HEK293 (cell line): ENCODE measurements at regions not wholly inside any gene's neighbourhood (a gene's known extent, or its start where the extent isn't known, plus 50 kb on each side); places are given as distances from the start of the nearest gene placed in this dataset.

ENCODE experiments used
- CTCF ChIA-PET: fragments of 350-600 bp; formaldehyde crosslinking; extraction: SDS; loops from one replicate; lab custom pipeline; 2021; ENCODE audit warnings: antibody characterized with exemption; lab: Yijun Ruan, JAX
- POLR2A ChIA-PET: fragments of 300-600 bp; formaldehyde crosslinking; extraction: SDS; loops from one replicate; lab custom pipeline; 2020; ENCODE audit warnings: antibody characterized with exemption, inconsistent platforms; lab: Yijun Ruan, JAX
- H3K27ac ChIP-seq: fragments of 200-500 bp; sonication (Bioruptor generic); 2 replicates; pipeline ENCODE4 v1.5.1; 2014; ENCODE audit warnings: low read depth, low read length, control low read depth, inconsistent platforms; ENCODE audit errors: extremely low read depth
- H3K36me3 ChIP-seq, 2 experiments: fragments of 200-500 bp in 1 of 2; sonication (Bioruptor generic) in 1 of 2; 1 replicate in 1 of 2; 2 replicates in 1 of 2; pipeline ENCODE4 v1.5.1; 2014 to 2017; ENCODE audit warnings: inconsistent platforms in 2 of 2, low read length in 2 of 2; ENCODE audit not compliant: control insufficient read depth in 2 of 2, insufficient read depth in 1 of 2
- H3K4me1 ChIP-seq: fragments of 200-500 bp; sonication (Bioruptor generic); 2 replicates; pipeline ENCODE4 v1.5.1; 2014; ENCODE audit warnings: mild to moderate bottlenecking, low read length, inconsistent platforms; ENCODE audit not compliant: control insufficient read depth, insufficient read depth
- H3K4me3 ChIP-seq: 2 replicates; pipeline ENCODE4 v1.5.1; 2011; ENCODE audit warnings: low read depth, mild to moderate bottlenecking, control low read depth, low read length, moderate library complexity
- H3K9me3 ChIP-seq: fragments of 200-500 bp; sonication (Bioruptor generic); 2 replicates; pipeline ENCODE4 v1.5.1; 2014; ENCODE audit warnings: low read depth, low read length, inconsistent platforms; ENCODE audit not compliant: control insufficient read depth, insufficient read depth
- KLF8 ChIP-seq: fragments of 450-650 bp; formaldehyde crosslinking; IDR thresholded peaks from 2 replicates; pipeline ENCODE4 v1.5.1; 2016; ENCODE audit warnings: missing biosample characterization, missing genetic modification characterization
- OVOL3 ChIP-seq: fragments of 450-650 bp; formaldehyde crosslinking; IDR thresholded peaks from 2 replicates; pipeline ENCODE4 v1.5.1; 2016; ENCODE audit warnings: missing biosample characterization, missing genetic modification characterization
- ZBTB1 ChIP-seq: fragments of 450-650 bp; formaldehyde crosslinking; IDR thresholded peaks from 2 replicates; pipeline ENCODE4 v1.5.1; 2016; ENCODE audit warnings: missing biosample characterization, missing genetic modification characterization
- ZEB2 ChIP-seq: fragments of 450-650 bp; formaldehyde crosslinking; IDR thresholded peaks from 2 replicates; pipeline ENCODE4 v1.5.1; 2016; ENCODE audit warnings: missing biosample characterization, missing genetic modification characterization
- ZNF112 ChIP-seq: fragments of 450-650 bp; formaldehyde crosslinking; IDR thresholded peaks from 2 replicates; pipeline ENCODE4 v1.5.0; 2017; ENCODE audit warnings: missing biosample characterization, missing genetic modification characterization
- ZNF146 ChIP-seq: fragments of 450-650 bp; formaldehyde crosslinking; IDR thresholded peaks from 2 replicates; pipeline ENCODE4 v1.5.1; 2016; ENCODE audit warnings: missing biosample characterization, missing genetic modification characterization
- ZNF19 ChIP-seq: fragments of 450-650 bp; formaldehyde crosslinking; IDR thresholded peaks from 2 replicates; pipeline ENCODE4; 2016; ENCODE audit warnings: missing biosample characterization, missing genetic modification characterization, low read depth
- ZNF214 ChIP-seq: fragments of 450-650 bp; formaldehyde crosslinking; IDR thresholded peaks from 2 replicates; pipeline ENCODE4 v1.5.1; 2017; ENCODE audit warnings: missing biosample characterization, mild to moderate bottlenecking, missing genetic modification characterization, borderline replicate concordance
- ZNF324 ChIP-seq: fragments of 450-650 bp; formaldehyde crosslinking; IDR thresholded peaks from 2 replicates; pipeline ENCODE4 v1.5.1; 2016; ENCODE audit warnings: missing biosample characterization, missing genetic modification characterization
- ZNF501 ChIP-seq: fragments of 450-650 bp; formaldehyde crosslinking; IDR thresholded peaks from 2 replicates; pipeline ENCODE4 v1.5.1; 2016; ENCODE audit warnings: missing biosample characterization, missing genetic modification characterization
- ZNF626 ChIP-seq: fragments of 450-650 bp; sonication (Bioruptor Pico); formaldehyde crosslinking; IDR thresholded peaks from 2 replicates; pipeline ENCODE4 v1.5.1; 2018; ENCODE audit warnings: missing biosample characterization, missing genetic modification characterization, inconsistent platforms
- ZNF707 ChIP-seq: fragments of 450-650 bp; formaldehyde crosslinking; IDR thresholded peaks from 2 replicates; pipeline ENCODE4 v1.5.1; 2016; ENCODE audit warnings: missing biosample characterization, missing genetic modification characterization
- ZNF791 ChIP-seq: fragments of 450-650 bp; formaldehyde crosslinking; IDR thresholded peaks from 2 replicates; pipeline ENCODE4 v1.5.1; 2016; ENCODE audit warnings: missing biosample characterization, missing genetic modification characterization
- ZXDB ChIP-seq: fragments of 450-650 bp; formaldehyde crosslinking; IDR thresholded peaks from 2 replicates; pipeline ENCODE4 v1.5.1; 2016; ENCODE audit warnings: missing biosample characterization, missing genetic modification characterization
- TF ChIP-seq, protein P1 (sequence below): fragments of 450-650 bp; formaldehyde crosslinking; IDR thresholded peaks from 2 replicates; pipeline ENCODE4 v1.5.1; 2016; ENCODE audit warnings: missing biosample characterization, missing genetic modification characterization
- TF ChIP-seq, protein P2 (sequence below): fragments of 450-650 bp; formaldehyde crosslinking; IDR thresholded peaks from 2 replicates; pipeline ENCODE4 v1.5.1; 2017; ENCODE audit warnings: missing biosample characterization, missing genetic modification characterization
- TF ChIP-seq, protein P3 (sequence below): fragments of 450-650 bp; formaldehyde crosslinking; IDR thresholded peaks from 2 replicates; pipeline ENCODE4 v1.5.1; 2016; ENCODE audit warnings: missing biosample characterization, missing genetic modification characterization
- TF ChIP-seq, protein P4 (sequence below): fragments of 450-650 bp; formaldehyde crosslinking; IDR thresholded peaks from 2 replicates; pipeline ENCODE4 v1.5.1; 2016; ENCODE audit warnings: missing biosample characterization, missing genetic modification characterization
- TF ChIP-seq, protein P5 (sequence below): fragments of 450-650 bp; formaldehyde crosslinking; IDR thresholded peaks from 2 replicates; pipeline ENCODE4 v1.5.1; 2016; ENCODE audit warnings: missing biosample characterization, missing genetic modification characterization, borderline replicate concordance

DNA sequence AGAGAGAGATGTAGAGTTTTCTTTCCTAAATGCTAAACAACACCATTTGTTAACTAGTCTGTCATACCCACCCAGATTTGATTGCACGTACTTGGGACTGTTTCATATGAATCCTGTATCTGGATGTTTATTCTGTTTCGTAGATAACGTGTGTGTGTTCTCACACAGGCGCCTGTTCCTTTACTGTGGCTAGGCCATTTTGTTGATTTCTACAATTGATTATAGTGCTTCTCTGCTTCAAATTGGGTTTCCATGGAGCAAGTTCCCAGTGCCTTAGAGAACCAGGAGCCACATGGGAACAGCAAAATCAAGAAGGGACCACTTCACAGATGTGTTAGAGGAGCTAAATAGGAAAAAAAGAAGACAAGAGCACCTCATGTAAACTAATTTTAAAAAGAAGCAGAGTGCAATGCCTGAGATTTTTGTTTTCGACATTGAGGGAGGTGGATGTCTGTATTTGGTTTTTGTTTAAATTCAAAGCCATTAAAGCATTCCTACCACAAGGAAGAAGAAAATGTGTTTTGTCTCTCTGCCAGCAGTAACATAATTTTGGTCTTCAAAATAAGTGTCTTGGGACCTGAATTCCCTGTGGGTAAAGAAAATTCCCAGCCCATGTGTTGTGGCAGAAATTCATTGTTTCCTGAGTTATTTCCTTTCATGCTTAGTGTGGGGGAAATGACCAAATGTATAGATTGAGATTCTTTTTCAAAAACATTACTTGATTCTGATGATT, 424.0 kb upstream of the C2CD4B start:
- POLR2A ChIA-PET, result no interaction called here
- Histone ChIP-seq H3K4me3 (no peak overlapping the region), H3K9me3 (no peaks in the 10 kb centered on the region), H3K36me3 (no peaks in the 10 kb centered on the region)
- TF ChIP-seq KLF8 (tag by site-specific recombination), result no peak
- TF ChIP-seq ZNF791, result no peak
- TF ChIP-seq, protein P1, sequence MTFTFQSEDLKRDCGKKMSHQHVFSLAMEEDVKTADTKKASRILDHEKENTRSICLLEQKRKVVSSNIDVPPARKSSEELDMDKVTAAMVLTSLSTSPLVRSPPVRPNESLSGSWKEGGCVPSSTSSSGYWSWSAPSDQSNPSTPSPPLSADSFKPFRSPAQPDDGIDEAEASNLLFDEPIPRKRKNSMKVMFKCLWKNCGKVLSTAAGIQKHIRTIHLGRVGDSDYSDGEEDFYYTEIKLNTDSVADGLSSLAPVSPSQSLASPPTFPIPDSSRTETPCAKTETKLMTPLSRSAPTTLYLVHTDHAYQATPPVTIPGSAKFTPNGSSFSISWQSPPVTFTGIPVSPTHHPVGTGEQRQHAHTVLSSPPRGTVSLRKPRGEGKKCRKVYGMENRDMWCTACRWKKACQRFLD (tag by site-specific recombination), result no peak
- TF ChIP-seq ZNF707, result no peak
- TF ChIP-seq ZNF214 (tag by site-specific recombination), result no peak
- TF ChIP-seq, all 188 proteins: peak for 0
- peaks cover 3% of the 10 kb centered on the region for H3K4me1 ChIP-seq
- CTCF ChIA-PET, result interaction anchor here (0.5 kb wide), 1 partner anchor 39 kb away, joined by 3 read pairs; no protein-coding TSS in a partner anchor
- H3K27ac ChIP-seq, result no peak overlapping the region

DNA sequence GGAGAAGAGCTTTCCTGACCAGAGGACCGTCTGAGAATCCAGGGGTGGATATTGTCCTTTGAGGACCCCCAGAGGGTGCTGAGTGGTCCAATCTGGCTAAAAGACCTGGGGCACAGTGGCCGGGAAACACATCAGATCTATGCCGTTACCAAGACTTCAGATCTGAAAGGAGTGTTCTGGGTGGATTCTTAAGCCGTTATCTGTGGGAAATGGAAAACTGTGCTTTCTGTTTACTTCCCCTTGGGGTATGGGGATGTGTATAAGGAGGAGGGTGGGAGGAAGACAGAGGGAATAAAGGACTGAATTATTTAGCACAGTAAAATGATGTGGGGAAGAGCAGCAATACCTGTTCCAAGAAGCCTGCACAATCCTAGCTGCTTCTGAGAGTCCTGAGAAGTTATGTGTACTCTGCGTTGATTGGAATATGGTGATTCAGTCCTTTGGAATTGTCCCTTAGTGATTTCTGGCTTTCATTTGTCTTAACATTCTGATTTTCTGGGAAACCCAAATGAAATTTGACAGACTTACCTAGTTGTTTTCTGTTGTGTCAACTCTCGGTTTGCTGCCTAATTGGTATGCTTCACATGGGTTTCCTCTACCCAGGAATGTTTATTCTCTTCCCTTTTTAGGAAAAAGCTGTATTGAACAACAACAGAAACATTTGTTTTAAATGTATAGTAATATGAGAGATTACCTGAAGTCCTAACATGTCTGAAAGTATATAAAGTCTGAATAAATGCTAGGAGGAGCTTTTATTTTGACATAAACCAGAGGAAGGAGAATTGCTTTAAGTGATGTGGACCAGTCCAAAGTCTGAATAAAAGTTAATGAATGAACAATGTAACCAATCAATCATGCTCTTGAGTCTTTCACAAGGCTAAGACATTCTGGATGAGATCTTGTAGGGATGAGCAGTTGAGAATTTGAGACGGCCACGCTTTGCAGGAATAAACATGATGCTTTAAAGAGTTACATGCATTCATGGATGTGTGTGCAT, 427.1 kb upstream of the C2CD4B start:
- no peak overlapping the region for H3K27ac ChIP-seq
- POLR2A ChIA-PET, result no interaction called here
- no peaks in the 10 kb centered on the region for H3K36me3 ChIP-seq
- no peaks in the 10 kb centered on the region for H3K9me3 ChIP-seq
- no peak overlapping the region for H3K4me3 ChIP-seq
- H3K4me1 ChIP-seq, result peaks cover 3% of the 10 kb centered on the region
- CTCF ChIA-PET, result no interaction called here
- TF ChIP-seq ZBTB1 (tag by site-specific recombination) (no peak), ZNF19 (tag by site-specific recombination) (no peak), OVOL3 (tag by site-specific recombination) (no peak), ZNF324 (tag by site-specific recombination) (no peak), ZNF501 (tag by site-specific recombination) (no peak), ZNF626 (tag by site-specific recombination) (no peak), ZEB2 (tag by site-specific recombination) (no peak), ZXDB (tag by site-specific recombination) (no peak), ZNF146 (tag by site-specific recombination) (no peak), ZNF112 (tag by site-specific recombination) (no peak)
- TF ChIP-seq, protein P2, sequence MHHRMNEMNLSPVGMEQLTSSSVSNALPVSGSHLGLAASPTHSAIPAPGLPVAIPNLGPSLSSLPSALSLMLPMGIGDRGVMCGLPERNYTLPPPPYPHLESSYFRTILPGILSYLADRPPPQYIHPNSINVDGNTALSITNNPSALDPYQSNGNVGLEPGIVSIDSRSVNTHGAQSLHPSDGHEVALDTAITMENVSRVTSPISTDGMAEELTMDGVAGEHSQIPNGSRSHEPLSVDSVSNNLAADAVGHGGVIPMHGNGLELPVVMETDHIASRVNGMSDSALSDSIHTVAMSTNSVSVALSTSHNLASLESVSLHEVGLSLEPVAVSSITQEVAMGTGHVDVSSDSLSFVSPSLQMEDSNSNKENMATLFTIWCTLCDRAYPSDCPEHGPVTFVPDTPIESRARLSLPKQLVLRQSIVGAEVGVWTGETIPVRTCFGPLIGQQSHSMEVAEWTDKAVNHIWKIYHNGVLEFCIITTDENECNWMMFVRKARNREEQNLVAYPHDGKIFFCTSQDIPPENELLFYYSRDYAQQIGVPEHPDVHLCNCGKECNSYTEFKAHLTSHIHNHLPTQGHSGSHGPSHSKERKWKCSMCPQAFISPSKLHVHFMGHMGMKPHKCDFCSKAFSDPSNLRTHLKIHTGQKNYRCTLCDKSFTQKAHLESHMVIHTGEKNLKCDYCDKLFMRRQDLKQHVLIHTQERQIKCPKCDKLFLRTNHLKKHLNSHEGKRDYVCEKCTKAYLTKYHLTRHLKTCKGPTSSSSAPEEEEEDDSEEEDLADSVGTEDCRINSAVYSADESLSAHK, result no peak
- TF ChIP-seq, protein P3, sequence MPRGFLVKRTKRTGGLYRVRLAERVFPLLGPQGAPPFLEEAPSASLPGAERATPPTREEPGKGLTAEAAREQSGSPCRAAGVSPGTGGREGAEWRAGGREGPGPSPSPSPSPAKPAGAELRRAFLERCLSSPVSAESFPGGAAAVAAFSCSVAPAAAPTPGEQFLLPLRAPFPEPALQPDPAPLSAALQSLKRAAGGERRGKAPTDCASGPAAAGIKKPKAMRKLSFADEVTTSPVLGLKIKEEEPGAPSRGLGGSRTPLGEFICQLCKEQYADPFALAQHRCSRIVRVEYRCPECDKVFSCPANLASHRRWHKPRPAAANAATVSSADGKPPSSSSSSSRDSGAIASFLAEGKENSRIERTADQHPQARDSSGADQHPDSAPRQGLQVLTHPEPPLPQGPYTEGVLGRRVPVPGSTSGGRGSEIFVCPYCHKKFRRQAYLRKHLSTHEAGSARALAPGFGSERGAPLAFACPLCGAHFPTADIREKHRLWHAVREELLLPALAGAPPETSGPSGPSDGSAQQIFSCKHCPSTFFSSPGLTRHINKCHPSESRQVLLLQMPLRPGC (tag by site-specific recombination), result no peak
- TF ChIP-seq, protein P4, sequence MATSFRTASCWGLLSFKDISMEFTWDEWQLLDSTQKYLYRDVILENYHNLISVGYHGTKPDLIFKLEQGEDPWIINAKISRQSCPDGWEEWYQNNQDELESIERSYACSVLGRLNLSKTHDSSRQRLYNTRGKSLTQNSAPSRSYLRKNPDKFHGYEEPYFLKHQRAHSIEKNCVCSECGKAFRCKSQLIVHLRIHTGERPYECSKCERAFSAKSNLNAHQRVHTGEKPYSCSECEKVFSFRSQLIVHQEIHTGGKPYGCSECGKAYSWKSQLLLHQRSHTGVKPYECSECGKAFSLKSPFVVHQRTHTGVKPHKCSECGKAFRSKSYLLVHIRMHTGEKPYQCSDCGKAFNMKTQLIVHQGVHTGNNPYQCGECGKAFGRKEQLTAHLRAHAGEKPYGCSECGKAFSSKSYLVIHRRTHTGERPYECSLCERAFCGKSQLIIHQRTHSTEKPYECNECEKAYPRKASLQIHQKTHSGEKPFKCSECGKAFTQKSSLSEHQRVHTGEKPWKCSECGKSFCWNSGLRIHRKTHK (tag by site-specific recombination), result no peak
- TF ChIP-seq, protein P5, sequence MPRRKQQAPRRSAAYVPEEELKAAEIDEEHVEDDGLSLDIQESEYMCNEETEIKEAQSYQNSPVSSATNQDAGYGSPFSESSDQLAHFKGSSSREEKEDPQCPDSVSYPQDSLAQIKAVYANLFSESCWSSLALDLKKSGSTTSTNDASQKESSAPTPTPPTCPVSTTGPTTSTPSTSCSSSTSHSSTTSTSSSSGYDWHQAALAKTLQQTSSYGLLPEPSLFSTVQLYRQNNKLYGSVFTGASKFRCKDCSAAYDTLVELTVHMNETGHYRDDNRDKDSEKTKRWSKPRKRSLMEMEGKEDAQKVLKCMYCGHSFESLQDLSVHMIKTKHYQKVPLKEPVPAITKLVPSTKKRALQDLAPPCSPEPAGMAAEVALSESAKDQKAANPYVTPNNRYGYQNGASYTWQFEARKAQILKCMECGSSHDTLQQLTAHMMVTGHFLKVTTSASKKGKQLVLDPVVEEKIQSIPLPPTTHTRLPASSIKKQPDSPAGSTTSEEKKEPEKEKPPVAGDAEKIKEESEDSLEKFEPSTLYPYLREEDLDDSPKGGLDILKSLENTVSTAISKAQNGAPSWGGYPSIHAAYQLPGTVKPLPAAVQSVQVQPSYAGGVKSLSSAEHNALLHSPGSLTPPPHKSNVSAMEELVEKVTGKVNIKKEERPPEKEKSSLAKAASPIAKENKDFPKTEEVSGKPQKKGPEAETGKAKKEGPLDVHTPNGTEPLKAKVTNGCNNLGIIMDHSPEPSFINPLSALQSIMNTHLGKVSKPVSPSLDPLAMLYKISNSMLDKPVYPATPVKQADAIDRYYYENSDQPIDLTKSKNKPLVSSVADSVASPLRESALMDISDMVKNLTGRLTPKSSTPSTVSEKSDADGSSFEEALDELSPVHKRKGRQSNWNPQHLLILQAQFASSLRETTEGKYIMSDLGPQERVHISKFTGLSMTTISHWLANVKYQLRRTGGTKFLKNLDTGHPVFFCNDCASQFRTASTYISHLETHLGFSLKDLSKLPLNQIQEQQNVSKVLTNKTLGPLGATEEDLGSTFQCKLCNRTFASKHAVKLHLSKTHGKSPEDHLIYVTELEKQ (tag by site-specific recombination), result no peak
